Liver (tissue), 8 donors: ENCODE measurements at regions not wholly inside any gene's neighbourhood (a gene's known extent, or its start where the extent isn't known, plus 50 kb on each side); places are given as distances from the start of the nearest gene placed in this dataset.

Experiments used
- DNase-seq: peaks from one replicate; pipeline ENCODE4 v3.0.0-alpha.2; 2017; ENCODE audit warnings: low spot score
- H3K27ac ChIP-seq, 2 donors: one replicate each; pipeline ENCODE4 v1.7.0; 2013; ENCODE audit warnings: inconsistent platforms in 2 of 2, low read length in 2 of 2, control low read depth in 1 of 2, low read depth in 1 of 2, mild to moderate bottlenecking in 1 of 2
- H3K27me3 ChIP-seq, 4 donors: one replicate each; pipeline versions ENCODE4 v1.6.1 to v1.7.0; 2013; ENCODE audit warnings: low read length in 3 of 4, inconsistent platforms in 1 of 4, mild to moderate bottlenecking in 1 of 4, moderate library complexity in 1 of 4; ENCODE audit not compliant: control insufficient read depth in 4 of 4, insufficient read depth in 4 of 4
- H3K36me3 ChIP-seq, 4 donors: one replicate each; pipeline versions ENCODE4 v1.6.1 to v1.7.0; 2013; ENCODE audit warnings: low read length in 3 of 4, mild to moderate bottlenecking in 3 of 4, low read depth in 1 of 4, moderate library complexity in 1 of 4; ENCODE audit not compliant: control insufficient read depth in 4 of 4, insufficient read depth in 3 of 4
- H3K4me1 ChIP-seq, 4 donors: one replicate each; pipeline versions ENCODE4 v1.6.1 to v1.7.0; 2013; ENCODE audit warnings: low read length in 3 of 4, mild to moderate bottlenecking in 3 of 4, moderate library complexity in 1 of 4; ENCODE audit not compliant: control insufficient read depth in 4 of 4, insufficient read depth in 4 of 4
- H3K4me3 ChIP-seq, 3 donors: one replicate each; pipeline versions ENCODE4 v1.6.1 to v1.7.0; 2013; ENCODE audit warnings: low read length in 3 of 3, control low read depth in 1 of 3, low read depth in 1 of 3, mild to moderate bottlenecking in 1 of 3
- H3K9ac ChIP-seq, 2 donors: one replicate each; pipeline ENCODE4 v1.7.0; 2013; ENCODE audit warnings: low read length in 2 of 2, mild to moderate bottlenecking in 2 of 2, moderate library complexity in 2 of 2, control low read depth in 1 of 2, low read depth in 1 of 2
- H3K9me3 ChIP-seq, 4 donors: one replicate each; pipeline versions ENCODE4 v1.6.1 to v1.7.0; 2013; ENCODE audit warnings: low read length in 3 of 4; ENCODE audit not compliant: control insufficient read depth in 4 of 4
- EGR1 ChIP-seq, 2 donors: IDR thresholded peaks; 2 replicates each; pipeline ENCODE4 v1.6.1; 2016 to 2018; ENCODE audit warnings: antibody characterized with exemption in 2 of 2, low read depth in 2 of 2
- FOXA1 ChIP-seq: IDR thresholded peaks from 2 replicates; pipeline ENCODE4 v1.6.1; 2016; ENCODE audit warnings: antibody characterized with exemption
- FOXA2 ChIP-seq: IDR thresholded peaks from 2 replicates; pipeline ENCODE4 v1.6.1; 2016; ENCODE audit warnings: antibody characterized with exemption
- GABPA ChIP-seq, 2 donors: IDR thresholded peaks in 1 of 2; conservative IDR thresholded peaks in 1 of 2; 2 replicates each; pipeline ENCODE4 v1.6.1; 2016; ENCODE audit warnings: antibody characterized with exemption in 2 of 2, mild to moderate bottlenecking in 1 of 2, moderate library complexity in 1 of 2
- HNF4A ChIP-seq, 2 donors: conservative IDR thresholded peaks; 2 replicates each; pipeline ENCODE4 v1.6.1; 2016; ENCODE audit warnings: antibody characterized with exemption in 2 of 2, mild to moderate bottlenecking in 2 of 2
- HNF4G ChIP-seq: IDR thresholded peaks from 2 replicates; pipeline ENCODE4 v1.6.1; 2016; ENCODE audit warnings: antibody characterized with exemption
- JUND ChIP-seq, 2 donors: IDR thresholded peaks; 2 replicates each; pipeline ENCODE4 v1.6.1; 2016; ENCODE audit warnings: antibody characterized with exemption in 2 of 2
- RAD21 ChIP-seq, 2 donors: IDR thresholded peaks; 2 replicates each; pipeline ENCODE4 v1.6.1; 2016; ENCODE audit warnings: antibody characterized with exemption in 2 of 2, mild to moderate bottlenecking in 2 of 2
- RXRA ChIP-seq, 2 donors: IDR thresholded peaks; 2 replicates each; pipeline ENCODE4 v1.6.1; 2017 to 2018; ENCODE audit warnings: antibody characterized with exemption in 2 of 2, mild to moderate bottlenecking in 1 of 2
- SP1 ChIP-seq: IDR thresholded peaks from 2 replicates; pipeline ENCODE4 v1.6.1; 2018; ENCODE audit warnings: antibody characterized with exemption, mild to moderate bottlenecking
- YY1 ChIP-seq: IDR thresholded peaks from 2 replicates; pipeline ENCODE4 v1.6.1; 2016; ENCODE audit warnings: antibody characterized with exemption, mild to moderate bottlenecking
- WGBS: extraction: QIAGEN DNeasy Blood & Tissue Kit; methylation state at CpG from one replicate; pipeline ENCODE4 v1.1.7; 2013; 5-methylcytosine and 5-hydroxymethylcytosine counted together
- TF ChIP-seq, protein P1 (sequence below): IDR thresholded peaks from 2 replicates; pipeline ENCODE4 v1.6.1; 2016; ENCODE audit warnings: antibody characterized with exemption, mild to moderate bottlenecking
- TF ChIP-seq, protein P2 (sequence below): fragments of 150-350 bp; IDR thresholded peaks from 2 replicates; pipeline ENCODE4 v1.5.1; 2017; ENCODE audit warnings: improper control_type of control experiment, low read depth, low read length; ENCODE audit not compliant: missing input control
- TF ChIP-seq, protein P3 (sequence below): IDR thresholded peaks from 2 replicates; pipeline ENCODE4 v1.6.1; 2016; ENCODE audit warnings: antibody characterized with exemption
- TF ChIP-seq, protein P4 (sequence below): IDR thresholded peaks from 2 replicates; pipeline ENCODE4 v1.6.1; 2016; ENCODE audit warnings: antibody characterized with exemption
- TF ChIP-seq, protein P5 (sequence below): IDR thresholded peaks from 2 replicates; pipeline ENCODE4 v1.6.1; 2016; ENCODE audit warnings: antibody characterized with exemption
- donor health status: healthy.
- donor health status: healthy.
- donor health status: healthy.
- donor health status: healthy.
- donor health status: healthy.

DNA sequence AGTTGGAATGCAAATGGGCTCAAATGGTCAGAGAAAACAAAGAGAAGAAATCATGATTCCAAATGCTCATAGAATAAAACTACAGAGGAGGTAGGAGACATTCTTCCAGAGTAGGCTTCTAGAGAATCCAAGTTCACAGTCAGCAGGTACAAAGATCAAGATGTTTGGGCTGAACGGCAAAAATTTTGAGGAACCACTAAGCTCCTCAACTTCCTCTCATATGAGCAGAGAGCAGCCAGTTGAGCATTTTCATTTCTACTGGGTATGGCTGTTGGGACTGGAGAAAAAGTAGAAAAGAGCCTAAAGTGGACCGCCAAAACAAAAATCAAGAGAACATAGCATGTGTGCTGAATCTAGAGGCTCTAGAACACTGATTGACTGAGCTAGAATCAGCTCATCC is 73.8 kb upstream of the ARID2 start:
- Histone ChIP-seq H3K9me3 (peaks cover 0 to 4% (median 0%) of the 10 kb centered on the region in 4 donors), H3K4me3 (no peak overlapping the region), H3K27ac (no peak overlapping the region), H3K4me1 (peaks cover 0 to 13% (median 6%) of the 10 kb centered on the region in 4 donors), H3K36me3 (no peaks in the 10 kb centered on the region), H3K27me3 (no peaks in the 10 kb centered on the region), H3K9ac (no peak overlapping the region)
- no peak for DNase-seq
- WGBS, result 86% methylated on average over 2 of the region's 2 CpGs
- TF ChIP-seq EGR1 (IDR thresholded peaks at IDR 0.05; ENCODE audit: low read depth in 2 of 2), result no peak
- TF ChIP-seq HNF4A (conservative IDR thresholded peaks at IDR 0.05), result no peak
- TF ChIP-seq, protein P1, sequence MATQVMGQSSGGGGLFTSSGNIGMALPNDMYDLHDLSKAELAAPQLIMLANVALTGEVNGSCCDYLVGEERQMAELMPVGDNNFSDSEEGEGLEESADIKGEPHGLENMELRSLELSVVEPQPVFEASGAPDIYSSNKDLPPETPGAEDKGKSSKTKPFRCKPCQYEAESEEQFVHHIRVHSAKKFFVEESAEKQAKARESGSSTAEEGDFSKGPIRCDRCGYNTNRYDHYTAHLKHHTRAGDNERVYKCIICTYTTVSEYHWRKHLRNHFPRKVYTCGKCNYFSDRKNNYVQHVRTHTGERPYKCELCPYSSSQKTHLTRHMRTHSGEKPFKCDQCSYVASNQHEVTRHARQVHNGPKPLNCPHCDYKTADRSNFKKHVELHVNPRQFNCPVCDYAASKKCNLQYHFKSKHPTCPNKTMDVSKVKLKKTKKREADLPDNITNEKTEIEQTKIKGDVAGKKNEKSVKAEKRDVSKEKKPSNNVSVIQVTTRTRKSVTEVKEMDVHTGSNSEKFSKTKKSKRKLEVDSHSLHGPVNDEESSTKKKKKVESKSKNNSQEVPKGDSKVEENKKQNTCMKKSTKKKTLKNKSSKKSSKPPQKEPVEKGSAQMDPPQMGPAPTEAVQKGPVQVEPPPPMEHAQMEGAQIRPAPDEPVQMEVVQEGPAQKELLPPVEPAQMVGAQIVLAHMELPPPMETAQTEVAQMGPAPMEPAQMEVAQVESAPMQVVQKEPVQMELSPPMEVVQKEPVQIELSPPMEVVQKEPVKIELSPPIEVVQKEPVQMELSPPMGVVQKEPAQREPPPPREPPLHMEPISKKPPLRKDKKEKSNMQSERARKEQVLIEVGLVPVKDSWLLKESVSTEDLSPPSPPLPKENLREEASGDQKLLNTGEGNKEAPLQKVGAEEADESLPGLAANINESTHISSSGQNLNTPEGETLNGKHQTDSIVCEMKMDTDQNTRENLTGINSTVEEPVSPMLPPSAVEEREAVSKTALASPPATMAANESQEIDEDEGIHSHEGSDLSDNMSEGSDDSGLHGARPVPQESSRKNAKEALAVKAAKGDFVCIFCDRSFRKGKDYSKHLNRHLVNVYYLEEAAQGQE, result no peak
- no peak for TF ChIP-seq FOXA2
- TF ChIP-seq RXRA (IDR thresholded peaks at IDR 0.05), result no peak
- TF ChIP-seq, protein P2, sequence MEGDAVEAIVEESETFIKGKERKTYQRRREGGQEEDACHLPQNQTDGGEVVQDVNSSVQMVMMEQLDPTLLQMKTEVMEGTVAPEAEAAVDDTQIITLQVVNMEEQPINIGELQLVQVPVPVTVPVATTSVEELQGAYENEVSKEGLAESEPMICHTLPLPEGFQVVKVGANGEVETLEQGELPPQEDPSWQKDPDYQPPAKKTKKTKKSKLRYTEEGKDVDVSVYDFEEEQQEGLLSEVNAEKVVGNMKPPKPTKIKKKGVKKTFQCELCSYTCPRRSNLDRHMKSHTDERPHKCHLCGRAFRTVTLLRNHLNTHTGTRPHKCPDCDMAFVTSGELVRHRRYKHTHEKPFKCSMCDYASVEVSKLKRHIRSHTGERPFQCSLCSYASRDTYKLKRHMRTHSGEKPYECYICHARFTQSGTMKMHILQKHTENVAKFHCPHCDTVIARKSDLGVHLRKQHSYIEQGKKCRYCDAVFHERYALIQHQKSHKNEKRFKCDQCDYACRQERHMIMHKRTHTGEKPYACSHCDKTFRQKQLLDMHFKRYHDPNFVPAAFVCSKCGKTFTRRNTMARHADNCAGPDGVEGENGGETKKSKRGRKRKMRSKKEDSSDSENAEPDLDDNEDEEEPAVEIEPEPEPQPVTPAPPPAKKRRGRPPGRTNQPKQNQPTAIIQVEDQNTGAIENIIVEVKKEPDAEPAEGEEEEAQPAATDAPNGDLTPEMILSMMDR, result no peak
- TF ChIP-seq RAD21 (IDR thresholded peaks at IDR 0.05), result no peak
- no peak for TF ChIP-seq HNF4G
- no peak for TF ChIP-seq YY1
- TF ChIP-seq SP1, result no peak
- TF ChIP-seq, protein P3, sequence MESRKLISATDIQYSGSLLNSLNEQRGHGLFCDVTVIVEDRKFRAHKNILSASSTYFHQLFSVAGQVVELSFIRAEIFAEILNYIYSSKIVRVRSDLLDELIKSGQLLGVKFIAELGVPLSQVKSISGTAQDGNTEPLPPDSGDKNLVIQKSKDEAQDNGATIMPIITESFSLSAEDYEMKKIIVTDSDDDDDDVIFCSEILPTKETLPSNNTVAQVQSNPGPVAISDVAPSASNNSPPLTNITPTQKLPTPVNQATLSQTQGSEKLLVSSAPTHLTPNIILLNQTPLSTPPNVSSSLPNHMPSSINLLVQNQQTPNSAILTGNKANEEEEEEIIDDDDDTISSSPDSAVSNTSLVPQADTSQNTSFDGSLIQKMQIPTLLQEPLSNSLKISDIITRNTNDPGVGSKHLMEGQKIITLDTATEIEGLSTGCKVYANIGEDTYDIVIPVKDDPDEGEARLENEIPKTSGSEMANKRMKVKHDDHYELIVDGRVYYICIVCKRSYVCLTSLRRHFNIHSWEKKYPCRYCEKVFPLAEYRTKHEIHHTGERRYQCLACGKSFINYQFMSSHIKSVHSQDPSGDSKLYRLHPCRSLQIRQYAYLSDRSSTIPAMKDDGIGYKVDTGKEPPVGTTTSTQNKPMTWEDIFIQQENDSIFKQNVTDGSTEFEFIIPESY, result no peak
- TF ChIP-seq, protein P4, sequence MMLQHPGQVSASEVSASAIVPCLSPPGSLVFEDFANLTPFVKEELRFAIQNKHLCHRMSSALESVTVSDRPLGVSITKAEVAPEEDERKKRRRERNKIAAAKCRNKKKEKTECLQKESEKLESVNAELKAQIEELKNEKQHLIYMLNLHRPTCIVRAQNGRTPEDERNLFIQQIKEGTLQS, result no peak
- no peak for TF ChIP-seq JUND (IDR thresholded peaks at IDR 0.05)
- TF ChIP-seq FOXA1, result no peak
- no peak for TF ChIP-seq GABPA (IDR thresholded peaks at IDR 0.05 in 1 of 2, conservative IDR thresholded peaks at IDR 0.05 in 1 of 2)

DNA sequence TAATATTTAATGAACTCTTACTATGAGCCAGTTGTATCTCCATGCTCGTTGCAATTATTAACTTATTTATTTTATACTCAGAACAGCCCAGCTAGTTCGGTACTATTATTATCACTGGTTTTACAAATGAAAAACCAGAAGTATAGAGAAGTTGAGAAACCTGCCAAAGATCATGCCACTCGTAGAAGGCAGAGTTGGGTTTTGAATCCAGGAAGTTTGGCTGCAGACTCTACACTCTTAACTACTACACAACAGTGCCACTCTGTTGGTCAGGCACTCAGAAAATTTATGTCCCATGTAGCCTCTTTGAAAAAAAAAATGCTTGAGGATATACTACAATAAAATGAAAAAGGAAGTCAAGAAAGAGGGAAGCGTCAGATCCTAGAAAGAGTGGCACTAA is 71.5 kb upstream of the ARID2 start:
- Histone ChIP-seq H3K4me3 (no peak overlapping the region), H3K9ac (no peak overlapping the region), H3K27ac (no peak overlapping the region), H3K4me1 (peaks cover 0 to 1% (median under 1%) of the 10 kb centered on the region in 4 donors), H3K36me3 (no peaks in the 10 kb centered on the region), H3K27me3 (no peaks in the 10 kb centered on the region), H3K9me3 (peaks cover 0 to 4% (median 0%) of the 10 kb centered on the region in 4 donors)
- no peak for DNase-seq
- no peak for TF ChIP-seq GABPA (IDR thresholded peaks at IDR 0.05 in 1 of 2, conservative IDR thresholded peaks at IDR 0.05 in 1 of 2)
- no peak for TF ChIP-seq HNF4A (conservative IDR thresholded peaks at IDR 0.05)
- no peak for TF ChIP-seq YY1
- TF ChIP-seq, protein P5, sequence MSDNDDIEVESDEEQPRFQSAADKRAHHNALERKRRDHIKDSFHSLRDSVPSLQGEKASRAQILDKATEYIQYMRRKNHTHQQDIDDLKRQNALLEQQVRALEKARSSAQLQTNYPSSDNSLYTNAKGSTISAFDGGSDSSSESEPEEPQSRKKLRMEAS, result no peak
- 85% methylated on average over 4 of the region's 4 CpGs for WGBS
